ENCODE measurements at regions not wholly inside any gene's neighbourhood (a gene's known extent, or its start where the extent isn't known, plus 50 kb on each side); places are given as distances from the start of the nearest gene placed in this dataset.

DNA sequence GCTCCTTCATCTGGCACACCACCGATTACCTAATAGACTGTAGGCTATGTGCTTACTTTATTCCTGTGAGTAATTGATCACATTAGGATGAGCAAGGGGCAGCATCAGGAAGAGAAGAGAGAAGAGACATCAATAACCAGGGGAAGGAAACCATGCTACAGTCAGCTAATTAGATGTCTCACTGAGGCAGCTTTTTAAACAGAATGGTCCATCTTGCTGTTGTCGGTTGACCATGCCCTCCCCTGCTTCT, 278.4 kb downstream of the RPLP1 start:
- H3K9ac ChIP-seq (ENCODE audit: low read depth in 1 of 2, low read length in 2 of 2), result no peak overlapping the region
- no peaks in the 10 kb centered on the region for H3K9me3 ChIP-seq (ENCODE audit: control insufficient read depth in 4 of 4, low read length in 3 of 4)
- WGBS, result 93% methylated on average over 2 of the region's 2 CpGs
- H3K4me1 ChIP-seq (ENCODE audit: control insufficient read depth in 4 of 4, insufficient read depth in 4 of 4, low read length in 3 of 4), result no peaks in the 10 kb centered on the region
- no peak overlapping the region for H3K27ac ChIP-seq (ENCODE audit: low read depth in 1 of 2, low read length in 2 of 2)
- no peak for DNase-seq (ENCODE audit: low spot score)
- H3K4me3 ChIP-seq (ENCODE audit: low read depth in 1 of 3, low read length in 3 of 3), result no peak overlapping the region
- H3K36me3 ChIP-seq (ENCODE audit: control insufficient read depth in 4 of 4, insufficient read depth in 3 of 4, low read depth in 1 of 4, low read length in 3 of 4), result no peaks in the 10 kb centered on the region
- TF ChIP-seq HNF4A (conservative IDR thresholded peaks at IDR 0.05), result no peak
- no peak for TF ChIP-seq NR2F2 (IDR thresholded peaks at IDR 0.05)
- no peak for TF ChIP-seq HNF4G (IDR thresholded peaks at IDR 0.05)
- no peak for TF ChIP-seq JUND (IDR thresholded peaks at IDR 0.05)
- no peak for TF ChIP-seq FOXA2 (IDR thresholded peaks at IDR 0.05)
- TF ChIP-seq, protein P1, sequence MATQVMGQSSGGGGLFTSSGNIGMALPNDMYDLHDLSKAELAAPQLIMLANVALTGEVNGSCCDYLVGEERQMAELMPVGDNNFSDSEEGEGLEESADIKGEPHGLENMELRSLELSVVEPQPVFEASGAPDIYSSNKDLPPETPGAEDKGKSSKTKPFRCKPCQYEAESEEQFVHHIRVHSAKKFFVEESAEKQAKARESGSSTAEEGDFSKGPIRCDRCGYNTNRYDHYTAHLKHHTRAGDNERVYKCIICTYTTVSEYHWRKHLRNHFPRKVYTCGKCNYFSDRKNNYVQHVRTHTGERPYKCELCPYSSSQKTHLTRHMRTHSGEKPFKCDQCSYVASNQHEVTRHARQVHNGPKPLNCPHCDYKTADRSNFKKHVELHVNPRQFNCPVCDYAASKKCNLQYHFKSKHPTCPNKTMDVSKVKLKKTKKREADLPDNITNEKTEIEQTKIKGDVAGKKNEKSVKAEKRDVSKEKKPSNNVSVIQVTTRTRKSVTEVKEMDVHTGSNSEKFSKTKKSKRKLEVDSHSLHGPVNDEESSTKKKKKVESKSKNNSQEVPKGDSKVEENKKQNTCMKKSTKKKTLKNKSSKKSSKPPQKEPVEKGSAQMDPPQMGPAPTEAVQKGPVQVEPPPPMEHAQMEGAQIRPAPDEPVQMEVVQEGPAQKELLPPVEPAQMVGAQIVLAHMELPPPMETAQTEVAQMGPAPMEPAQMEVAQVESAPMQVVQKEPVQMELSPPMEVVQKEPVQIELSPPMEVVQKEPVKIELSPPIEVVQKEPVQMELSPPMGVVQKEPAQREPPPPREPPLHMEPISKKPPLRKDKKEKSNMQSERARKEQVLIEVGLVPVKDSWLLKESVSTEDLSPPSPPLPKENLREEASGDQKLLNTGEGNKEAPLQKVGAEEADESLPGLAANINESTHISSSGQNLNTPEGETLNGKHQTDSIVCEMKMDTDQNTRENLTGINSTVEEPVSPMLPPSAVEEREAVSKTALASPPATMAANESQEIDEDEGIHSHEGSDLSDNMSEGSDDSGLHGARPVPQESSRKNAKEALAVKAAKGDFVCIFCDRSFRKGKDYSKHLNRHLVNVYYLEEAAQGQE (IDR thresholded peaks at IDR 0.05), result no peak
- no peak for TF ChIP-seq EGR1 (IDR thresholded peaks at IDR 0.05; ENCODE audit: low read depth in 2 of 2)
- no peak for TF ChIP-seq TAF1 (conservative IDR thresholded peaks at IDR 0.05)
- TF ChIP-seq, protein P2, sequence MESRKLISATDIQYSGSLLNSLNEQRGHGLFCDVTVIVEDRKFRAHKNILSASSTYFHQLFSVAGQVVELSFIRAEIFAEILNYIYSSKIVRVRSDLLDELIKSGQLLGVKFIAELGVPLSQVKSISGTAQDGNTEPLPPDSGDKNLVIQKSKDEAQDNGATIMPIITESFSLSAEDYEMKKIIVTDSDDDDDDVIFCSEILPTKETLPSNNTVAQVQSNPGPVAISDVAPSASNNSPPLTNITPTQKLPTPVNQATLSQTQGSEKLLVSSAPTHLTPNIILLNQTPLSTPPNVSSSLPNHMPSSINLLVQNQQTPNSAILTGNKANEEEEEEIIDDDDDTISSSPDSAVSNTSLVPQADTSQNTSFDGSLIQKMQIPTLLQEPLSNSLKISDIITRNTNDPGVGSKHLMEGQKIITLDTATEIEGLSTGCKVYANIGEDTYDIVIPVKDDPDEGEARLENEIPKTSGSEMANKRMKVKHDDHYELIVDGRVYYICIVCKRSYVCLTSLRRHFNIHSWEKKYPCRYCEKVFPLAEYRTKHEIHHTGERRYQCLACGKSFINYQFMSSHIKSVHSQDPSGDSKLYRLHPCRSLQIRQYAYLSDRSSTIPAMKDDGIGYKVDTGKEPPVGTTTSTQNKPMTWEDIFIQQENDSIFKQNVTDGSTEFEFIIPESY (IDR thresholded peaks at IDR 0.05), result no peak
- no peak for TF ChIP-seq GABPA (IDR thresholded peaks at IDR 0.05 in 1 of 2, conservative IDR thresholded peaks at IDR 0.05 in 1 of 2)
- no peak for TF ChIP-seq RAD21 (IDR thresholded peaks at IDR 0.05)
- TF ChIP-seq RXRA (IDR thresholded peaks at IDR 0.05), result no peak
- TF ChIP-seq, protein P3, sequence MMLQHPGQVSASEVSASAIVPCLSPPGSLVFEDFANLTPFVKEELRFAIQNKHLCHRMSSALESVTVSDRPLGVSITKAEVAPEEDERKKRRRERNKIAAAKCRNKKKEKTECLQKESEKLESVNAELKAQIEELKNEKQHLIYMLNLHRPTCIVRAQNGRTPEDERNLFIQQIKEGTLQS (IDR thresholded peaks at IDR 0.05), result no peak
- TF ChIP-seq, protein P4, sequence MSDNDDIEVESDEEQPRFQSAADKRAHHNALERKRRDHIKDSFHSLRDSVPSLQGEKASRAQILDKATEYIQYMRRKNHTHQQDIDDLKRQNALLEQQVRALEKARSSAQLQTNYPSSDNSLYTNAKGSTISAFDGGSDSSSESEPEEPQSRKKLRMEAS (IDR thresholded peaks at IDR 0.05), result no peak
- TF ChIP-seq, protein P5, sequence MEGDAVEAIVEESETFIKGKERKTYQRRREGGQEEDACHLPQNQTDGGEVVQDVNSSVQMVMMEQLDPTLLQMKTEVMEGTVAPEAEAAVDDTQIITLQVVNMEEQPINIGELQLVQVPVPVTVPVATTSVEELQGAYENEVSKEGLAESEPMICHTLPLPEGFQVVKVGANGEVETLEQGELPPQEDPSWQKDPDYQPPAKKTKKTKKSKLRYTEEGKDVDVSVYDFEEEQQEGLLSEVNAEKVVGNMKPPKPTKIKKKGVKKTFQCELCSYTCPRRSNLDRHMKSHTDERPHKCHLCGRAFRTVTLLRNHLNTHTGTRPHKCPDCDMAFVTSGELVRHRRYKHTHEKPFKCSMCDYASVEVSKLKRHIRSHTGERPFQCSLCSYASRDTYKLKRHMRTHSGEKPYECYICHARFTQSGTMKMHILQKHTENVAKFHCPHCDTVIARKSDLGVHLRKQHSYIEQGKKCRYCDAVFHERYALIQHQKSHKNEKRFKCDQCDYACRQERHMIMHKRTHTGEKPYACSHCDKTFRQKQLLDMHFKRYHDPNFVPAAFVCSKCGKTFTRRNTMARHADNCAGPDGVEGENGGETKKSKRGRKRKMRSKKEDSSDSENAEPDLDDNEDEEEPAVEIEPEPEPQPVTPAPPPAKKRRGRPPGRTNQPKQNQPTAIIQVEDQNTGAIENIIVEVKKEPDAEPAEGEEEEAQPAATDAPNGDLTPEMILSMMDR (IDR thresholded peaks at IDR 0.05; ENCODE audit: low read depth, low read length, missing input control), result no peak
- no peak for TF ChIP-seq FOXA1 (IDR thresholded peaks at IDR 0.05)
- no peak for TF ChIP-seq YY1 (IDR thresholded peaks at IDR 0.05)
- H3K27me3 ChIP-seq (ENCODE audit: control insufficient read depth in 4 of 4, insufficient read depth in 4 of 4, low read length in 3 of 4), result no peaks in the 10 kb centered on the region

DNA sequence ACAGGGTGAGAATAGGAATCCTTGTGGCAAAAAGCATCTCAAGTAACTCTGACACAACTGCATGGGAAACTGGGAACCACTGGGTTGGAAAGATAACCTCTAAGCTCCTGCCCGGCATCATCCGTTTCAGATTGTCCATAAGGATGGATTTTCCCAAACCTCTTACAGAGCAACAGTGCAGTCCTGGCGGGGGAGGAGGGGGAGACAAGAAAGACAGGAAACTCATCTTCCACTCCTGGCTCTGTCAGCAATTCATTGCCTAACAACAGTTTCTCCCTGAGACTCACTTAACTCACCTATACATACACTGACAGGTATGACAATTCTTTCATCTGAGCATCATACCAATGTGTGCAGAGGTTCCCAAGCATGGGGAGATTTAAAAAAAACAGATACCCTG, 279.0 kb downstream of the RPLP1 start:
- H3K27me3 ChIP-seq (ENCODE audit: control insufficient read depth in 4 of 4, insufficient read depth in 4 of 4, low read length in 3 of 4), result no peaks in the 10 kb centered on the region
- H3K4me1 ChIP-seq (ENCODE audit: control insufficient read depth in 4 of 4, insufficient read depth in 4 of 4, low read length in 3 of 4), result no peaks in the 10 kb centered on the region
- TF ChIP-seq SP1 (IDR thresholded peaks at IDR 0.05) (no peak), EGR1 (IDR thresholded peaks at IDR 0.05; ENCODE audit: low read depth in 2 of 2) (no peak), RXRA (IDR thresholded peaks at IDR 0.05) (no peak), GABPA (IDR thresholded peaks at IDR 0.05 in 1 of 2, conservative IDR thresholded peaks at IDR 0.05 in 1 of 2) (no peak), HNF4G (IDR thresholded peaks at IDR 0.05) (no peak), FOXA1 (IDR thresholded peaks at IDR 0.05) (no peak)
- TF ChIP-seq, protein P5 (IDR thresholded peaks at IDR 0.05; ENCODE audit: low read depth, low read length, missing input control), result no peak
- TF ChIP-seq, protein P3 (IDR thresholded peaks at IDR 0.05), result no peak
- TF ChIP-seq, protein P2 (IDR thresholded peaks at IDR 0.05), result no peak
- no peak overlapping the region for H3K4me3 ChIP-seq (ENCODE audit: low read depth in 1 of 3, low read length in 3 of 3)
- no peaks in the 10 kb centered on the region for H3K36me3 ChIP-seq (ENCODE audit: control insufficient read depth in 4 of 4, insufficient read depth in 3 of 4, low read depth in 1 of 4, low read length in 3 of 4)
- 95% methylated on average over 3 of the region's 3 CpGs for WGBS
- no peak for DNase-seq (ENCODE audit: low spot score)
- no peak overlapping the region for H3K9ac ChIP-seq (ENCODE audit: low read depth in 1 of 2, low read length in 2 of 2)
- H3K9me3 ChIP-seq (ENCODE audit: control insufficient read depth in 4 of 4, low read length in 3 of 4), result no peaks in the 10 kb centered on the region
- no peak overlapping the region for H3K27ac ChIP-seq (ENCODE audit: low read depth in 1 of 2, low read length in 2 of 2)

Measured in liver (tissue), 8 donors.